Tibial artery (tissue), 4 donors: ENCODE measurements at regions not wholly inside any gene's neighbourhood (a gene's known extent, or its start where the extent isn't known, plus 50 kb on each side); places are given as distances from the start of the nearest gene placed in this dataset.

Experiments
- DNase-seq, 2 donors: peaks; one replicate each; pipeline ENCODE4 v3.0.0-alpha.2; 2019
- H3K27ac ChIP-seq, 2 donors: fragments of 200-600 bp; sonication (generic) in 1 of 2; 1 replicate in 1 of 2; 2 replicates in 1 of 2; pipeline ENCODE4 v1.5.1; 2018 to 2019; ENCODE audit warnings: mild to moderate bottlenecking in 1 of 2
- H3K27me3 ChIP-seq, 2 donors: fragments of 200-600 bp; sonication (generic) in 1 of 2; one replicate each; pipeline versions ENCODE4 v1.5.1 to v1.6.0; 2016 to 2019
- H3K36me3 ChIP-seq, 3 donors: fragments of 200-600 bp; sonication (generic) in 2 of 3; one replicate each; pipeline ENCODE4 v1.5.1; 2016 to 2019; ENCODE audit warnings: mild to moderate bottlenecking in 2 of 3
- H3K4me1 ChIP-seq, 4 donors: fragments of 200-600 bp; sonication (generic) in 2 of 4; 1 replicate in 3 of 4; 2 replicates in 1 of 4; pipeline ENCODE4 v1.5.1; 2016 to 2019
- H3K4me3 ChIP-seq, 2 donors: fragments of 200-600 bp; sonication (generic) in 1 of 2; 1 replicate in 1 of 2; 2 replicates in 1 of 2; pipeline ENCODE4 v1.5.1; 2018 to 2019; ENCODE audit warnings: mild to moderate bottlenecking in 2 of 2
- H3K9me3 ChIP-seq, 3 donors: fragments of 200-600 bp; sonication (generic) in 1 of 3; one replicate each; pipeline ENCODE4 v1.5.1; 2016 to 2019
- CTCF ChIP-seq, 2 experiments: fragments of 200-600 bp in 1 of 2; fragments of 450-650 bp in 1 of 2; IDR thresholded peaks; one replicate each; pipeline ENCODE4 v1.5.1; 2017 to 2019; ENCODE audit warnings: antibody characterized with exemption in 2 of 2, mild to moderate bottlenecking in 1 of 2, moderate library complexity in 1 of 2
- intact Hi-C: fragments of 100-400 bp; cut with DNase I; formaldehyde crosslinking; loops from one replicate; pipeline ENCODE4 v1.15.0; 2023; ENCODE audit warnings: low total_unique reads

DNA sequence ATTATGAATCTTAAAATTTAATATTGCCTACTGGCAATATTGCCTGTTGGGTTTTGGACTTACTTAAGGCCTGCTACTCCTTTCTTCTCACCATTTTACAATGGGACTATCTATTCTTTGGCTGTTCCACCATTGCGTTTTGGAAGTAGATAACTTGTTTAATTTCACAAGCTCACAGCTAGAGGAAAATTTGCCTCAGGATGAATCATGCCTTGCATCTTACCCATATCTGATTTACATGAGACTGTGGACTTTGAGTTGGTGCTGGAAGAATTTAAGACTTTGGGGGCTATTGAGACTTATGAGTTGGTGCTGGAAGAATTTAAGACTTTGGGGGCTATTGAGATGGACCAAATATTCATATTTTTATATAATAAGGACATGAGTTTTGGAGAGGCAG, 662.6 kb downstream of the METTL15 start:
- Histone ChIP-seq H3K36me3 (no peaks in the 10 kb centered on the region), H3K4me1 (no peaks in the 10 kb centered on the region), H3K27ac (no peak overlapping the region), H3K9me3 (peaks cover 0 to 28% (median 4%) of the 10 kb centered on the region in 3 donors), H3K4me3 (no peak overlapping the region), H3K27me3 (no peaks in the 10 kb centered on the region)
- DNase-seq: no peak
- intact Hi-C loops: no loop called here
- TF ChIP-seq CTCF (IDR thresholded peaks at IDR 0.05): no peak

GRCh38 chr11:28767574-28767973, 659.4 kb downstream of the METTL15 start:
- Histone ChIP-seq H3K27me3 (no peaks in the 10 kb centered on the region), H3K36me3 (no peaks in the 10 kb centered on the region), H3K9me3 (peaks cover 0 to 15% (median 4%) of the 10 kb centered on the region in 3 donors), H3K27ac (no peak overlapping the region), H3K4me3 (no peak overlapping the region), H3K4me1 (no peaks in the 10 kb centered on the region)
- TF ChIP-seq CTCF (IDR thresholded peaks at IDR 0.05): no peak
- intact Hi-C loops: no loop called here
- DNase-seq: no peak

DNA sequence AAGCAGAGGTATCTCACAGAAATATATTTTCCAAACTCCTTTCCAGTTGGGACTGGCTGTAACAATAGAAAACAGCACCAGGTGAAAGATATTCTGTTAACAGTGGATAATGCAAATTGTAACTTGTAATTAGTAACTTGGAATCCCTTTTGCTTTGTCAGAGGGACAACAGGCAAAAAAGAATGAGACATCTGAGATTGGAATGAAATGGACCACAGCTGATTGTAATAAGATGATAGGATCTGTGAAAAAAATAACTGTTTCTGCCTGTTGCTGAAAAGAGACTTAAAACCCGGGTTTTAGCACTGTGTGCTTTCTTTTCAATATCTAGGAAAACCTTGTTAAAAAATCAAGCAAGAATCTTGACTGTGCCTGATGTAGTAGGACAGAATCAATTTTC, 655.7 kb downstream of the METTL15 start:
- no peak overlapping the region for H3K27ac ChIP-seq
- intact Hi-C loops: no loop called here

DNA sequence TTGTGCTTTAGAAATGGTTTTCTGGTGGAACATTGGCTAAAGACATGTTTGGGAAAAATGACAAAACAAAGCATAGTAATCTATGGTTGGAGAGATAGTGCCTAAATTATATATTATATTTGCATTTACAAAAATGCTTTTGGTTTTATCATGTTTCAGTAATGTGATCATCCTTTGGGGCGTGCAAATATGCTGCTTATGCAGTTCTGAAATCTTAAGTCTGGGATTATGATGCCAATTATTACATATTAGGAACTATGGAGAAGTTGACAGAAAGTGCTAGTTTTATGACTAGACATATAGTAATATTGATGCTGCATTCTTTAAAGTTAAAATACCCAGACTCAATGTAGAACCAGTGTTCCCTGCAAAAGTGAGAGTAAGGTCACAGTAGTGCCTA, 655.0 kb downstream of the METTL15 start:
- Histone ChIP-seq H3K4me1 (peaks cover 0 to 13% (median 3%) of the 10 kb centered on the region in 4 donors), H3K27me3 (no peaks in the 10 kb centered on the region), H3K27ac (no peak overlapping the region), H3K36me3 (no peaks in the 10 kb centered on the region), H3K4me3 (no peak overlapping the region), H3K9me3 (no peaks in the 10 kb centered on the region)
- no peak for DNase-seq
- intact Hi-C loops: no loop called here
- TF ChIP-seq CTCF (IDR thresholded peaks at IDR 0.05): no peak

More for the DNA sequence above, 655.7 kb downstream of the METTL15 start:
- TF ChIP-seq CTCF (IDR thresholded peaks at IDR 0.05): no peak
- Histone ChIP-seq H3K4me1 (peaks cover 0 to 5% (median 3%) of the 10 kb centered on the region in 4 donors), H3K27me3 (no peaks in the 10 kb centered on the region), H3K36me3 (no peaks in the 10 kb centered on the region), H3K4me3 (no peak overlapping the region), H3K9me3 (no peaks in the 10 kb centered on the region)
- DNase-seq: no peak

- no peak for TF ChIP-seq CTCF (IDR thresholded peaks at IDR 0.05)
- H3K4me3 ChIP-seq: no peak overlapping the region
- H3K4me1 ChIP-seq: peaks cover 0 to 36% (median 9%) of the 10 kb centered on the region in 4 donors
- intact Hi-C loops: no loop called here
- no peaks in the 10 kb centered on the region for H3K27me3 ChIP-seq
- no peak overlapping the region for H3K27ac ChIP-seq
- H3K36me3 ChIP-seq: no peaks in the 10 kb centered on the region
- no peaks in the 10 kb centered on the region for H3K9me3 ChIP-seq
- DNase-seq: no peak
Measured at GRCh38 chr11:28760676-28761390, 652.6 kb downstream of the METTL15 start.
